NCI-H2029 (cell line): ENCODE measurements at regions not wholly inside any gene's neighbourhood (a gene's known extent, or its start where the extent isn't known, plus 50 kb on each side); places are given as distances from the start of the nearest gene placed in this dataset.
"Not testable (repeated sequence)": the region's sequence is repeated elsewhere in the genome, so short reads cannot be mapped to it uniquely, and the experiment has no call there.

Experiments used
- DNase-seq: peaks from one replicate; lab custom pipeline; 2025; lab: John Stamatoyannopoulos, UW

GRCh38 chr16:13808102-13808501 lies 111.9 kb upstream of the ERCC4 start:
- DNase-seq: no peak

- no peak for DNase-seq
These were observed 110.2 kb upstream of the ERCC4 start for GRCh38 chr16:13809765-13810164.

GRCh38 chr16:13811834-13812233 lies 108.1 kb upstream of the ERCC4 start:
- no peak for DNase-seq

- DNase-seq: no peak
These were observed 103.3 kb upstream of the ERCC4 start for GRCh38 chr16:13816701-13817100.

GRCh38 chr16:13823501-13823900 lies 96.5 kb upstream of the ERCC4 start:
- no peak for DNase-seq

GRCh38 chr16:13829697-13830299 lies 90.2 kb upstream of the ERCC4 start:
- DNase-seq: peak; percentile 45

- DNase-seq: no peak
These were observed 86.4 kb upstream of the ERCC4 start for GRCh38 chr16:13833515-13833914.

GRCh38 chr16:13835387-13835786 lies 84.6 kb upstream of the ERCC4 start:
- no peak for DNase-seq

GRCh38 chr16:13835935-13836730 lies 83.8 kb upstream of the ERCC4 start:
- DNase-seq: no peak

- no peak for DNase-seq
These were observed 81.4 kb upstream of the ERCC4 start for GRCh38 chr16:13838401-13839190.

GRCh38 chr16:13839577-13839976 lies 80.4 kb upstream of the ERCC4 start:
- DNase-seq: no peak

- no peak for DNase-seq
These were observed 74.7 kb upstream of the ERCC4 start for GRCh38 chr16:13845232-13845631.

- DNase-seq: no peak
These were observed 71.2 kb upstream of the ERCC4 start for GRCh38 chr16:13848795-13849194.

- not testable (repeated sequence) for DNase-seq
These were observed 69.8 kb upstream of the ERCC4 start for GRCh38 chr16:13850173-13850572.

- DNase-seq: no peak
These were observed 67.1 kb upstream of the ERCC4 start for GRCh38 chr16:13852827-13853226.

- no peak for DNase-seq
These were observed 63.6 kb upstream of the ERCC4 start for GRCh38 chr16:13856398-13856797.

GRCh38 chr16:13856811-13857511 lies 63.0 kb upstream of the ERCC4 start:
- DNase-seq: no peak

- no peak for DNase-seq
These were observed 60.9 kb upstream of the ERCC4 start for GRCh38 chr16:13858873-13859580.

GRCh38 chr16:13863075-13863765 lies 56.7 kb upstream of the ERCC4 start:
- no peak for DNase-seq

GRCh38 chr16:13864689-13865088 lies 55.3 kb upstream of the ERCC4 start:
- no peak for DNase-seq

GRCh38 chr16:13866073-13866472 lies 53.9 kb upstream of the ERCC4 start:
- DNase-seq: peak; percentile 16
